Right forelimb (tissue), 1 donor: ENCODE measurements at regions not wholly inside any gene's neighbourhood (a gene's known extent, or its start where the extent isn't known, plus 50 kb on each side); places are given as distances from the start of the nearest gene placed in this dataset.
A peak's percentile ranks its signal among the peaks of the same experiment; 100 is the strongest.
"Not testable (repeated sequence)": the region's sequence is repeated elsewhere in the genome, so short reads cannot be mapped to it uniquely, and the experiment has no call there.

ENCODE experiments used
- DNase-seq: peaks from one replicate; pipeline ENCODE4 v3.0.0-alpha.2; 2018

- no peak for DNase-seq
These were observed 122.5 kb upstream of the CLNK start for GRCh38 chr4:10806953-10807645.

GRCh38 chr4:10803713-10804343, 119.3 kb upstream of the CLNK start:
- DNase-seq, result no peak

GRCh38 chr4:10787365-10787764, 102.8 kb upstream of the CLNK start:
- DNase-seq, result no peak

DNA sequence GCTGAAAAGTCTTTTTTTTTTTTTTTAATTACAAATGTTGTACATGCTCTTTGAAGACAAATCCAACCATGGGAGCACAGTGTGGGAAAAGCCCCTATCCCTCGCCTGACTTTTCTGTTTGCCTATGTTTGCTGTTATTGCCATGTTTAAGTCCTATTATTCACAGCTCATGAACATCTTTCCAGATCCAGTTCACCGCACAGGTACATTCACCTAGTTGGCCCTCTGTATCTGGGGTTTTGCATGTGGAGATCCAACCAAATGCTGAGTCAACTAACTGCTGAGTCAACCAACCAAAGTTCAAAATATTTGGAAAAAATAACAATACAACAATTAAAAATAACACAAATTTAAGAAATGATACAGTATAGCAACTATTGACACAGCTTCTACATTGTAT, 100.1 kb upstream of the CLNK start:
- no peak for DNase-seq

GRCh38 chr4:10783351-10783750, 98.8 kb upstream of the CLNK start:
- DNase-seq, result no peak

- DNase-seq, result no peak
These were observed 97.2 kb upstream of the CLNK start for GRCh38 chr4:10781805-10782204.

GRCh38 chr4:10780803-10781202, 96.2 kb upstream of the CLNK start:
- DNase-seq, result not testable (repeated sequence)

DNA sequence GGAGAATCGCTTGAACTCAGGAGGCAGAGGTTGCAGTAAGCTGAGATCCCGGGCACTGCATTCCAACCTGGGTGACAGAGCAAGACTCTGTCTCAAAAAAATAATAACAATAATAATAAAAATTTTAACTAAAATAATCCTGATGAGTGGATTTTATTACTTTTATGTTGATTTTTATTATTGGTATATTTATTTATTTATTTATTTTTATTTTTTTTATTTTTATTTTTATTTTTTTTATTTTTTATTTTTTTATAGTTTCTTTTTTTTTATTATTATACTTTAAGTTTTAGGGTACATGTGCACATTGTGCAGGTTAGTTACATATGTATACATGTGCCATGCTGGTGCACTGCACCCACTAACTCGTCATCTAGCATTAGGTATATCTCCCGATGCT, 90.6 kb upstream of the CLNK start:
- not testable (repeated sequence) for DNase-seq

GRCh38 chr4:10773656-10774055, 89.1 kb upstream of the CLNK start:
- DNase-seq, result no peak

DNA sequence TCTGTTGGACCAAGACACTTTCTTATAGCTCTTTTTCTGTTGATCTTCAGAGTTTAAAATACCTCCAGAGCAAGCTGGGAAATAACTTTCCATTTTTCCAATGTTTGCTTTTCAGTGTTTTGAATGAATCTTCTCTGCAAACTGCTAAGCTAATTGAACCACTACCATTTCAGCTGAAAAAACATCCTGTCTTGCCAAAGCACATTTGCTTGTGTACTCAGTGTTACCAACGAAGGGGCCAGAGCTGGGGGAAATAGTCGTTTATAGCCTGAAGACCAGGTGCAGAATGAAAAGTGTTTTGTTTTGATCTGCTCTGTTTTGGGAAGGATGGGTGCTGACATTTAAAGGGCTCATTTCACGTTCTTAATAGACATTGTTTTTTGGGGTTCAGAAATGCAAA, 88.4 kb upstream of the CLNK start:
- DNase-seq, result no peak

DNA sequence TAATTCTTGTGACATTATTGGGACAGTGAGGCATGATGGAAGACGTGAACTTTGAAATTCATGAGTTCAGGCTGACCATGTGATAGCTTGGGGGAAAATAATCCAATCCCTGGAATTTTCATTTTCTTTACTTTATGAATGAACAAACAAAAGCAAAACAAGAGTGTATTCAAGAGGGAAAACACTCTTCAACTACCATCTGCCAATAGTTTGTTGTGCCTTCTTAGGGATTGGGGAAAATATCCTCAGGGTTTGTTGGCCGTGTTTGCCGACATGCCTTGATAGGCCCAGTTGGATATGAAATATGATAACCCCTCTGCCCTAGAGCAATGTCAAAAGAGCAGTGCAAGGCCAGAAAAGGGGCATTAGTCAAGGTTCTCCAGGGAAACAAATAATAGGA, 80.8 kb upstream of the CLNK start:
- no peak for DNase-seq

- DNase-seq, result no peak
These were observed 78.0 kb upstream of the CLNK start for GRCh38 chr4:10762561-10762960.

GRCh38 chr4:10761903-10762302, 77.3 kb upstream of the CLNK start:
- no peak for DNase-seq

DNA sequence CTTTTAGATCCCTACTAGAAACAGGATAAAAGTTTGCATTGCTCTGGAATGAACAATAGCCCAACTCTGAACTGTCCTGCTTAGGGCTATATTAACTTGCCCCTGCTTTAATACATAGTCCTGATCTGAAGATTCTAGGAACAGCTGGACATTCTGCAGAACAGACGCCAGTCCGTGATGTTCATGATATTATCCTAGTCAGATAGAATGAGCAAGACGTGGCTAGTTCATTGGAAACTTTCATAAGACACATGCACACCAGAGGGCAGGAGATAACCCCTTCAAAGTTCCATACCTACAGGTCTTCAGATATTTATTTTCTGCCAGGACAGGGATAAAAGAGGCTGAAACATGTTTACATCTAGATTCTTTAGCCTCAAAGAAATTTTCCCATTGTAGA, 75.5 kb upstream of the CLNK start:
- no peak for DNase-seq

- no peak for DNase-seq
These were observed 74.3 kb upstream of the CLNK start for GRCh38 chr4:10758906-10759305.

- DNase-seq, result no peak
These were observed 69.4 kb upstream of the CLNK start for GRCh38 chr4:10753856-10754402.

GRCh38 chr4:10753336-10753735, 68.8 kb upstream of the CLNK start:
- no peak for DNase-seq

DNA sequence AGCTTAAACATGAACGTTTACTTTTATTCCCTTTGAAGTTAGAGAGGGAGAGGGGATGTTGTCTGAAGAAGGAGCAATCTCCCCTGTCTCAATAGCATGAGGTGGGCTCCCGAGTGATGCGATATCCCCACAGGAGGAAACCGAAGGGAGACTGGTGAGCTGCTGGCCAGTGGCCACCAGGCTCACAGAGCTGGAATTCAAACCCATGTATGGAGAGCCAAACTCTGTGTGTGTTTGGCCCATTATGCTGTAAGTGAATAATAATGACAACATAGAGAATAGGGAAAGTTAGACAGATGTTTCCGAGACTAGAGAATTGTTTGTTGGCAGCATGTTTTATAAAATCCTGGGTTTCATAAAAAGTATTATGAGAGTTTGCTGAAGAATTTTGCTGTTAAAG, 66.1 kb upstream of the CLNK start:
- DNase-seq, result peak; percentile 56

DNA sequence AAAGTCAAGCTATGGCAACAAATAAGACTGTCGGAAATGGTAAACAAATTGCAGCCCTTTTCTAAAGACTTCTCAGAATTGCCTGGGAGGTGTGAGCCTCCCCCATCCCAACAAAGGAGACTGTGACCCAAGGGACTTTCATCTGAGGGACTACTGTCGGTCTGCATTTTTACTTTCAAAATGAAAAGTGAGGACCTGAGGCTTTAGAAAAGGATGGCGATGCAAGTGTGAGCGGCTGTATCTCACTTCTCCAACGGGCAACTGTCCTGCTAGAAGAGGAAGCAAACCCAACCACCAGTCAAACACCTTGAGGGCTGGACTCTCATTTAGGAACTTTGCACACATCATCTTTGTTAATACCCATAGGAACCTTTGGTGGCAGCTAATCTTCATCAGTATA, 62.6 kb upstream of the CLNK start:
- DNase-seq, result no peak

GRCh38 chr4:10746371-10747171, 62.0 kb upstream of the CLNK start:
- DNase-seq, result no peak

DNA sequence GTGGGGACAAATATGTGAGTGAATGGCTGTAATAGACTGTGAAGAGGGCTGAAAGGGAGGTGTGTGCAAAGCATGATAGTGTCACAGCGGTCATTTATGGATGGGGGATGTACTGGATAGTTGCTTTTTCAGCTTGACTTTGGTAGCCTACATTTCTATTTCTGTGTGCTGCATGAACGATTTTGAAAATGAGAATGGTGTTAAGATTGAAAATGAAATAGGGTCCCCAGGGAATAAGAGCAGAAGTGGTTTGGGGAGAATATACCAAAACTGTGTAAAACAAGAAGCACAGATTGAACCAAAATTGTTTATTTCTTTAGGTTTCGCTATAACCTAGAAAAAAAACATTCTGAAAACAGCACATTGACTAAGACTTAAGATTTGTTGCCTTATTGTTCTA, 58.8 kb upstream of the CLNK start:
- no peak for DNase-seq

GRCh38 chr4:10741961-10742699, 57.6 kb upstream of the CLNK start:
- DNase-seq, result no peak
